GM12892 (cell line): ENCODE measurements at regions not wholly inside any gene's neighbourhood (a gene's known extent, or its start where the extent isn't known, plus 50 kb on each side); places are given as distances from the start of the nearest gene placed in this dataset.

ENCODE experiments used
- POLR2A ChIP-seq: IDR thresholded peaks from 2 replicates; pipeline ENCODE4 v1.6.1; 2011; ENCODE audit warnings: low read depth, low read length, control low read depth
- POLR2AphosphoS5 ChIP-seq: IDR thresholded peaks from 2 replicates; pipeline ENCODE4 v1.6.1; 2011; ENCODE audit warnings: low read depth, low read length, control low read depth
- TAF1 ChIP-seq: IDR thresholded peaks from 2 replicates; pipeline ENCODE4 v1.6.1; 2011; ENCODE audit warnings: low read depth, mild to moderate bottlenecking, control low read depth, low read length, borderline replicate concordance

DNA sequence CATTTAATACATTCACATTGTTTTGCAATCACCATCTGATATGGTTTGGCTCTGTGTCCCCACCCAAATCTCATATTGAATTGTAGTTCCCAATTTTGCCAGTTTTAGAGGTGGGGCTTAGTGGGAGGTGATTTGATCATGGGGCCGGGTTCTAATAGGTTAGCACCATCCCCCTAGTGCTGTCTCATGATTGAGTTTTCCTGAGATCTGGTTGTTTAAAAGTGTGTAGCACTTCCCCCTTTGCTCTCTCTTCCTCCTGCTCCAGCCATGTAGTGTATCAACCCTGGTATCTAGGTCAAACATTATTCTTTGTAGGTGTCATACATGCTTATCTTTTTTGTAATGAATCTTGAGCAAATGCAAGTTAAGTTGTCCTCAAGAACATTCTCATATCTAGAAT lies 83.3 kb upstream of the KIT start:
- TF ChIP-seq POLR2AphosphoS5 (no peak), POLR2A (no peak), TAF1 (no peak)
